HG02981 (cell line): ENCODE measurements at regions not wholly inside any gene's neighbourhood (a gene's known extent, or its start where the extent isn't known, plus 50 kb on each side); places are given as distances from the start of the nearest gene placed in this dataset.

Experiments used
- ATAC-seq: cut with Tn5 transposase; IDR thresholded peaks from one replicate; pipeline ENCODE4 v1.9.1; 2021; ENCODE audit warnings: mild to moderate bottlenecking, moderate library complexity; ENCODE audit not compliant: unreplicated experiment

GRCh38 chr20:59376109-59376841, 75.9 kb downstream of the EDN3 start:
- no peak for ATAC-seq

GRCh38 chr20:59376998-59377397, 76.6 kb downstream of the EDN3 start:
- ATAC-seq: no peak

- no peak for ATAC-seq
These were observed 77.4 kb downstream of the EDN3 start for GRCh38 chr20:59377842-59378241.

GRCh38 chr20:59378396-59378795, 78.0 kb downstream of the EDN3 start:
- no peak for ATAC-seq

- ATAC-seq: no peak
These were observed 78.6 kb downstream of the EDN3 start for GRCh38 chr20:59378966-59379365.

GRCh38 chr20:59381689-59382088, 81.3 kb downstream of the EDN3 start:
- no peak for ATAC-seq

- no peak for ATAC-seq
These were observed 81.8 kb downstream of the EDN3 start for GRCh38 chr20:59382157-59382725.

- ATAC-seq: no peak
These were observed 82.5 kb downstream of the EDN3 start for GRCh38 chr20:59382907-59383306.

- no peak for ATAC-seq
These were observed 84.6 kb downstream of the EDN3 start for GRCh38 chr20:59385038-59385437.

GRCh38 chr20:59385480-59385879, 85.1 kb downstream of the EDN3 start:
- no peak for ATAC-seq

GRCh38 chr20:59386809-59387208, 86.4 kb downstream of the EDN3 start:
- ATAC-seq: no peak

- ATAC-seq: no peak
These were observed 87.5 kb downstream of the EDN3 start for GRCh38 chr20:59387891-59388290.

GRCh38 chr20:59388402-59388801, 88.0 kb downstream of the EDN3 start:
- ATAC-seq: no peak

- no peak for ATAC-seq
These were observed 90.0 kb downstream of the EDN3 start for GRCh38 chr20:59390437-59390836.

- no peak for ATAC-seq
These were observed 91.6 kb downstream of the EDN3 start for GRCh38 chr20:59391975-59392374.

- no peak for ATAC-seq
These were observed 92.3 kb downstream of the EDN3 start for GRCh38 chr20:59392736-59393135.

GRCh38 chr20:59393142-59393541, 92.7 kb downstream of the EDN3 start:
- ATAC-seq: no peak

GRCh38 chr20:59395729-59396128, 95.3 kb downstream of the EDN3 start:
- no peak for ATAC-seq

GRCh38 chr20:59398537-59399205, 98.3 kb downstream of the EDN3 start:
- ATAC-seq: no peak

GRCh38 chr20:59399426-59400099, 99.2 kb downstream of the EDN3 start:
- ATAC-seq: no peak

- no peak for ATAC-seq
These were observed 100.3 kb downstream of the EDN3 start for GRCh38 chr20:59400708-59401107.

GRCh38 chr20:59402681-59403080, 102.3 kb downstream of the EDN3 start:
- no peak for ATAC-seq
